AG04450 (cell line): ENCODE measurements at regions not wholly inside any gene's neighbourhood (a gene's known extent, or its start where the extent isn't known, plus 50 kb on each side); places are given as distances from the start of the nearest gene placed in this dataset.

Experiments
- CTCF ChIA-PET: fragments of 300-600, 350-600 bp; formaldehyde crosslinking; extraction: SDS; loops from one replicate; lab custom pipeline; 2022; ENCODE audit warnings: antibody characterized with exemption, inconsistent platforms; lab: Charles Lee
- POLR2A ChIA-PET: fragments of 350-600 bp; formaldehyde crosslinking; extraction: SDS; loops from one replicate; lab custom pipeline; 2021; ENCODE audit warnings: antibody characterized with exemption, inconsistent platforms; lab: Yijun Ruan, JAX
- DNase-seq: peaks from one replicate; pipeline ENCODE4 v3.0.0-alpha.2; 2011; ENCODE audit warnings: low read depth, low spot score
- H3K27ac ChIP-seq: one replicate; pipeline ENCODE4 v1.5.1; 2012; ENCODE audit warnings: low read depth, low read length, control low read depth
- H3K27me3 ChIP-seq: one replicate; pipeline ENCODE4 v1.6.0; 2012; ENCODE audit warnings: low read length; ENCODE audit not compliant: control insufficient read depth, insufficient read depth
- H3K4me3 ChIP-seq: 2 replicates; pipeline ENCODE4 v1.5.1; 2011; ENCODE audit warnings: mild to moderate bottlenecking, low read depth, low read length, control low read depth
- H3K9me3 ChIP-seq: 2 replicates; pipeline ENCODE4 v1.5.1; 2012; ENCODE audit warnings: low read length; ENCODE audit not compliant: control insufficient read depth, insufficient read depth
- TF ChIP-seq, protein P1 (sequence below): IDR thresholded peaks from 2 replicates; pipeline ENCODE4 v1.5.1; 2011; ENCODE audit warnings: low read depth, low read length, control low read depth, inconsistent platforms

DNA sequence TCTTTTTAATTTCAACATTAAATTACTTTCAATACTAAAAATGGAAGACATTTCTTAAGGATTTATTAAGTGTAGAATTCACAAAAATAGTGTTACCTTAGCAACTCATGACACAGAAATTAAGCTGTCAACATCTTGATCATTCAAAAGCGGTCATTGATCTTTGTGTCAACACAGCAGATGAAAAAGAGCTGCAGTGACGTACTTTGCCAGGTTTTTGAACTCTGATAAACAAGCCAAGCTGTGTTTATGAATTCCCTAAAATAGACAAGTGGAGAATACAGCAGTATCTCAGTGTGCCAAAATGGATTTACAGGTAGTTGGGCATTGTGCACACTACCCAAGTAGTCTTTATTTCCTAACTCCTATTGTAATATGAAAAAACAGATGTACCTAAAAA, 1141.8 kb upstream of the PCDH7 start:
- Histone ChIP-seq H3K4me3 (no peak overlapping the region), H3K27ac (no peak overlapping the region), H3K9me3 (no peaks in the 10 kb centered on the region), H3K27me3 (no peaks in the 10 kb centered on the region)
- TF ChIP-seq, protein P1, sequence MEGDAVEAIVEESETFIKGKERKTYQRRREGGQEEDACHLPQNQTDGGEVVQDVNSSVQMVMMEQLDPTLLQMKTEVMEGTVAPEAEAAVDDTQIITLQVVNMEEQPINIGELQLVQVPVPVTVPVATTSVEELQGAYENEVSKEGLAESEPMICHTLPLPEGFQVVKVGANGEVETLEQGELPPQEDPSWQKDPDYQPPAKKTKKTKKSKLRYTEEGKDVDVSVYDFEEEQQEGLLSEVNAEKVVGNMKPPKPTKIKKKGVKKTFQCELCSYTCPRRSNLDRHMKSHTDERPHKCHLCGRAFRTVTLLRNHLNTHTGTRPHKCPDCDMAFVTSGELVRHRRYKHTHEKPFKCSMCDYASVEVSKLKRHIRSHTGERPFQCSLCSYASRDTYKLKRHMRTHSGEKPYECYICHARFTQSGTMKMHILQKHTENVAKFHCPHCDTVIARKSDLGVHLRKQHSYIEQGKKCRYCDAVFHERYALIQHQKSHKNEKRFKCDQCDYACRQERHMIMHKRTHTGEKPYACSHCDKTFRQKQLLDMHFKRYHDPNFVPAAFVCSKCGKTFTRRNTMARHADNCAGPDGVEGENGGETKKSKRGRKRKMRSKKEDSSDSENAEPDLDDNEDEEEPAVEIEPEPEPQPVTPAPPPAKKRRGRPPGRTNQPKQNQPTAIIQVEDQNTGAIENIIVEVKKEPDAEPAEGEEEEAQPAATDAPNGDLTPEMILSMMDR, result no peak
- no peak for DNase-seq
- ChIA-PET POLR2A (no interaction called here), CTCF (no interaction called here)

DNA sequence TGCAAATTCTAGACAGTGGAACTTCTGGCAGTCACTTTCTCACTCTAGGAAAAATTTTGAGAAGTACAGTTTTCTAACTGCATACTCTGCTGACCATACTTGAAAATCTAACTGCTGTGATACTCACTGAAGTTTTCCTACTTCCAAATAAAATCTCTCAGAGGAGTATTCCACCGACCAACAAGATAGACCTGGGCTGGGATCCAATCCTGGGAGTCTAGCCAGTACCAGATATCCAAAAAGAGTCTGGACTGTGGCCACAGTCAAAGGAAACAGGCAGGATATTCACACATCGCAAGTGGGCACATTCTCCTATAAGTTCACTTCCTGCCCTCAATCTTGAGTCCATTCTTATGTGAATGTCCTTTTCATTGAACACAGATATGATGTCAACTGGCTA, 1138.7 kb upstream of the PCDH7 start:
- no peak for DNase-seq
- ChIA-PET CTCF (no interaction called here), POLR2A (no interaction called here)
- TF ChIP-seq, protein P1, result no peak
- Histone ChIP-seq H3K4me3 (no peak overlapping the region), H3K27ac (no peak overlapping the region), H3K9me3 (no peaks in the 10 kb centered on the region), H3K27me3 (no peaks in the 10 kb centered on the region)

DNA sequence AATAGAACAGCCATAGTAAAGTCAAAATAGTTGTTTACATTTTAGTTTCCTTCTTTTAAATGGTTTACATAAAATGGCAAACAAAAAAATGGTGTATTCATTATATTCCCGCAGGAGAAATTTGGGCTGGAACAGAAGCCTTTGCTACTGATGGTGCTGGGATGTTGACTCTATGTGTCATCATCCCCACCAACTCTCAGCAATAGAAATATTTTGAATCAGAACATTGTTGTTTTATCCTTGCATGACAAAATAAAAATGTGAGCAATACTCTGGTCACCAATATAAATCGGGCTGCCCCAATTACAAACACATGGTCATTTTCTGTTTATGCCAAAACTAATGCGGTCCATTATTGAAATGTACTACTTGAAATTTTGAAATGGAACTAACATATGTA, 1131.6 kb upstream of the PCDH7 start:
- DNase-seq, result no peak
- POLR2A ChIA-PET, result no interaction called here
- TF ChIP-seq, protein P1, result no peak
- Histone ChIP-seq H3K27ac (no peak overlapping the region), H3K9me3 (no peaks in the 10 kb centered on the region), H3K4me3 (no peak overlapping the region), H3K27me3 (no peaks in the 10 kb centered on the region)
- CTCF ChIA-PET, result no interaction called here

DNA sequence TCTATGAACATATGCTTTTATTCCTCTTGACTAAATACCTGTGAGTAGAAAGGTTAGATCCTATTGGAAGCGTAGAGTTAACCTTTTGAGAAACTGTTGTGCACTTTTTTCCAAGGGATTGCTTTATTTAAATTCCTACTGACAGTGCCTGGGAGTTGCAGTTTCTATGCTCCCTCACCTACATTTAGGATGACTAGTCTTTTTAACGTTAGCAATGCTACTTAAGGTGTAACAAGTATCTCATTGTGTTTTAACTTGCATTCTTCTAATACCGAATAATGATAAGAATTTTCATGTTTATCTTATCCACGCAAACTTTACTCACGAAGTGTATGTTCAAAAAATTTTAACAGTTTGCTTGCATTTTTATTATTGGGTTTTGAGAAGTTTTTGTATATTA, 1123.9 kb upstream of the PCDH7 start:
- DNase-seq, result no peak
- POLR2A ChIA-PET, result no interaction called here
- TF ChIP-seq, protein P1, result no peak
- CTCF ChIA-PET, result no interaction called here
- no peak overlapping the region for H3K27ac ChIP-seq
- H3K27me3 ChIP-seq, result no peaks in the 10 kb centered on the region
- H3K4me3 ChIP-seq, result no peak overlapping the region
- H3K9me3 ChIP-seq, result no peaks in the 10 kb centered on the region

DNA sequence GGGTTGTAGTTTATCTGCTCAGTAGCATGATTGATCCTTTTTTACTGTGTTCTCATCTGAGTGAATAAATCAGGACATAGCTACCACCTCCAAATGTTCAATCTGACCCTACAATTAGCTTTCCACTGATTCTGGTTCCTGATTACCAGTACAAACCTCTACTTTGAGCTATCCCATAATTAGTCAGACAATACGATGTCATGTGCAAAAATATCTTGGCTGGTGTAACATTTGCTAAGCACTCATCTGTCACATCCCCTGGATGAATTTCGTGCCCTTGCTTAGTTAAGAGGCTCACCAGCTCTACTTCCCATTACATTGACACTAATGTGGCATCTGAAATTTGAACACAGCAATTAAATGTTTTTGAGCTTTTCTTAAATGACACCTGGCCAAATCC, 1101.0 kb upstream of the PCDH7 start:
- Histone ChIP-seq H3K9me3 (no peaks in the 10 kb centered on the region), H3K4me3 (no peak overlapping the region), H3K27ac (no peak overlapping the region), H3K27me3 (no peaks in the 10 kb centered on the region)
- CTCF ChIA-PET, result no interaction called here
- TF ChIP-seq, protein P1, result no peak
- no peak for DNase-seq
- POLR2A ChIA-PET, result no interaction called here
